ENCODE measurements at regions not wholly inside any gene's neighbourhood (a gene's known extent, or its start where the extent isn't known, plus 50 kb on each side); places are given as distances from the start of the nearest gene placed in this dataset.

- TF ChIP-seq POLR2A (IDR thresholded peaks at IDR 0.05): no peak
- TF ChIP-seq CTCF (IDR thresholded peaks at IDR 0.05): no peak
Observed at GRCh38 chr9:80503671-80504281, 932.0 kb downstream of the TLE4 start.
